ENCODE measurements at regions not wholly inside any gene's neighbourhood (a gene's known extent, or its start where the extent isn't known, plus 50 kb on each side); places are given as distances from the start of the nearest gene placed in this dataset.

GRCh38 chr10:78225594-78225993 lies 191.9 kb downstream of the RPS24 start:
- CTCF ChIA-PET = no interaction called here
- TF ChIP-seq MAX (IDR thresholded peaks at IDR 0.05) (no peak), EZH2 (IDR thresholded peaks at IDR 0.05) (no peak), ATF3 (IDR thresholded peaks at IDR 0.05) (no peak), ZNF274 (IDR thresholded peaks at IDR 0.05; ENCODE audit: low read depth, low read length) (no peak)
- no TSS peak for BruUV-seq (replicated peaks)

GRCh38 chr10:78229489-78229888 lies 195.8 kb downstream of the RPS24 start:
- Histone ChIP-seq H3K4me2 (ENCODE audit: low read length) (no peak overlapping the region), H3K27ac (ENCODE audit: low read depth, low read length) (no peak overlapping the region), H3K4me1 (ENCODE audit: control insufficient read depth in 1 of 2, insufficient read depth in 2 of 2, low read length in 2 of 2) (no peaks in the 10 kb centered on the region), H3K79me2 (ENCODE audit: insufficient read depth, low read length) (no peaks in the 10 kb centered on the region), H3K27me3 (ENCODE audit: insufficient read depth, low read length) (peaks cover 3% of the 10 kb centered on the region; the same call in 1 of the 2 replicates), H3K4me3 (replicated peaks in 1 of 2; ENCODE audit: low read depth in 1 of 2, low read length in 2 of 2) (no peak overlapping the region), H3K36me3 (ENCODE audit: control insufficient read depth in 1 of 2, insufficient read depth in 2 of 2, low read length in 2 of 2) (no peaks in the 10 kb centered on the region), H3K9me3 (ENCODE audit: control insufficient read depth in 1 of 2, insufficient read depth in 1 of 2, low read depth in 1 of 2, low read length in 2 of 2) (no peaks in the 10 kb centered on the region), H3K9ac (ENCODE audit: low read length) (no peak overlapping the region), H4K20me1 (ENCODE audit: insufficient read depth) (no peaks in the 10 kb centered on the region), H2AFZ (ENCODE audit: low read depth, low read length, poor library complexity, severe bottlenecking) (no peak overlapping the region), H3K9me2 (ENCODE audit: insufficient read depth) (no peaks in the 10 kb centered on the region)
- ATAC-seq (0 out of 2 replicates have a peak, but pooled peaks have one; percentile 11), DNase-seq (ENCODE audit: low read depth, low spot score) (no peak)
- no TSS peak for BruUV-seq (replicated peaks)
- intact Hi-C loops (cut with micrococcal nuclease) = no loop called here
- RAD21 ChIA-PET (ENCODE audit: low non-redundant PET in 1 of 2, low total read pairs in 2 of 2, uncharacterized antibody in 2 of 2, unreplicated experiment in 2 of 2) = no interaction called here
- TF ChIP-seq SP1 (IDR thresholded peaks at IDR 0.05; ENCODE audit: low read depth) (no peak), EGR1 (IDR thresholded peaks at IDR 0.05; ENCODE audit: low read depth) (no peak), CBX3 (IDR thresholded peaks at IDR 0.05; ENCODE audit: low read depth) (no peak), MAX (IDR thresholded peaks at IDR 0.05) (no peak), FOSL1 (IDR thresholded peaks at IDR 0.05; ENCODE audit: low read depth) (no peak), ATF3 (IDR thresholded peaks at IDR 0.05) (no peak), ELF1 (IDR thresholded peaks at IDR 0.05; ENCODE audit: borderline replicate concordance, low read depth) (no peak), POLR2AphosphoS5 (IDR thresholded peaks at IDR 0.05; ENCODE audit: low read depth, low read length) (no peak), REST (IDR thresholded peaks at IDR 0.05; ENCODE audit: low read depth) (no peak), SRF (IDR thresholded peaks at IDR 0.05; ENCODE audit: low read depth) (no peak), POLR2A (IDR thresholded peaks at IDR 0.05; ENCODE audit: borderline replicate concordance, extremely low read depth, insufficient read depth, insufficient read length) (no peak)
- CTCF ChIA-PET = no interaction called here
- POLR2A ChIA-PET = no interaction called here

More at GRCh38 chr10:78225594-78225993, 191.9 kb downstream of the RPS24 start:
- no peak overlapping the region for H3K9ac ChIP-seq (ENCODE audit: low read length)
- RAD21 ChIA-PET (ENCODE audit: low non-redundant PET in 1 of 2, low total read pairs in 2 of 2, uncharacterized antibody in 2 of 2, unreplicated experiment in 2 of 2) = no interaction called here
- peaks cover 3% of the 10 kb centered on the region; the same call in 1 of the 2 replicates for H3K27me3 ChIP-seq (ENCODE audit: insufficient read depth, low read length)
- no peaks in the 10 kb centered on the region for H4K20me1 ChIP-seq (ENCODE audit: insufficient read depth)
- no peak overlapping the region for H3K4me3 ChIP-seq (replicated peaks in 1 of 2; ENCODE audit: low read depth in 1 of 2, low read length in 2 of 2)
- intact Hi-C loops (cut with micrococcal nuclease) = no loop called here
- H3K79me2 ChIP-seq (ENCODE audit: insufficient read depth, low read length) = no peaks in the 10 kb centered on the region
- no peak overlapping the region for H2AFZ ChIP-seq (ENCODE audit: low read depth, low read length, poor library complexity, severe bottlenecking)
- H3K9me2 ChIP-seq (ENCODE audit: insufficient read depth) = no peaks in the 10 kb centered on the region
- ATAC-seq (no peak), DNase-seq (ENCODE audit: low read depth, low spot score) (no peak)
- no peak overlapping the region for H3K4me2 ChIP-seq (ENCODE audit: low read length)
- no peaks in the 10 kb centered on the region for H3K4me1 ChIP-seq (ENCODE audit: control insufficient read depth in 1 of 2, insufficient read depth in 2 of 2, low read length in 2 of 2)
- no peak overlapping the region for H3K27ac ChIP-seq (ENCODE audit: low read depth, low read length)
- POLR2A ChIA-PET = no interaction called here
- no peaks in the 10 kb centered on the region for H3K36me3 ChIP-seq (ENCODE audit: control insufficient read depth in 1 of 2, insufficient read depth in 2 of 2, low read length in 2 of 2)
- no peaks in the 10 kb centered on the region for H3K9me3 ChIP-seq (ENCODE audit: control insufficient read depth in 1 of 2, insufficient read depth in 1 of 2, low read depth in 1 of 2, low read length in 2 of 2)

All from HCT116 (cell line).